IMR-90 (cell line): ENCODE measurements at regions not wholly inside any gene's neighbourhood (a gene's known extent, or its start where the extent isn't known, plus 50 kb on each side); places are given as distances from the start of the nearest gene placed in this dataset.

Experiments
- ATAC-seq: fragments of 200-7000 bp; cut with Tn5 transposase; 2 replicates; pipeline ENCODE4 v1.9.1; 2020; ENCODE audit warnings: low read depth, mild to moderate bottlenecking, moderate library complexity
- BruUV-seq: library from RNA; stranded (reverse); fragments of 400-500 nt; replicated peaks from 2 replicates; lab custom pipeline; 2021; lab: Mats Ljungman, UMichigan
- CTCF ChIA-PET: fragments of 300-600 bp; formaldehyde crosslinking; extraction: SDS; loops from one replicate; lab custom pipeline; 2021; ENCODE audit warnings: antibody characterized with exemption; lab: Yijun Ruan, JAX
- POLR2A ChIA-PET: fragments of 300-600 bp; sonication (Branson Sonifier 250); formaldehyde crosslinking; loops from one replicate; lab custom pipeline; 2022; ENCODE audit warnings: antibody characterized with exemption; ENCODE audit not compliant: unreplicated experiment; lab: Charles Lee
- DNase-seq: peaks from one replicate; pipeline ENCODE4 v3.0.0; 2013
- H2AFZ ChIP-seq: replicated peaks from 2 replicates; pipeline ENCODE3; 2013; ENCODE audit warnings: low read length, mild to moderate bottlenecking; ENCODE audit not compliant: poor library complexity
- H2AK5ac ChIP-seq: 2 replicates; pipeline ENCODE4 v1.6.1; 2013; ENCODE audit warnings: low read depth, low read length, inconsistent platforms
- H2AK9ac ChIP-seq: replicated peaks from 2 replicates; pipeline ENCODE3; 2013; ENCODE audit warnings: mild to moderate bottlenecking, low read depth, low read length, moderate library complexity; ENCODE audit not compliant: poor library complexity
- H2BK120ac ChIP-seq: 2 replicates; pipeline ENCODE4 v1.6.1; 2013; ENCODE audit warnings: low read depth, low read length, inconsistent platforms
- H2BK15ac ChIP-seq: 3 replicates; pipeline ENCODE4 v1.6.1; 2013; ENCODE audit warnings: low read depth, low read length, inconsistent platforms
- H2BK20ac ChIP-seq: 2 replicates; pipeline ENCODE4 v1.6.1; 2013; ENCODE audit warnings: low read depth, mild to moderate bottlenecking, inconsistent platforms, low read length, moderate library complexity
- H2BK5ac ChIP-seq: 2 replicates; pipeline ENCODE4 v1.6.1; 2013; ENCODE audit warnings: mild to moderate bottlenecking, low read depth, low read length, inconsistent platforms; ENCODE audit not compliant: poor library complexity, severe bottlenecking
- H3K14ac ChIP-seq: replicated peaks from 2 replicates; pipeline ENCODE4 v1.6.1; 2013; ENCODE audit warnings: low read depth, low read length, inconsistent platforms
- H3K18ac ChIP-seq: 2 replicates; pipeline ENCODE4 v1.6.1; 2013; ENCODE audit warnings: low read depth, low read length, control low read depth
- H3K23ac ChIP-seq: 2 replicates; pipeline ENCODE4 v1.6.1; 2013; ENCODE audit warnings: low read depth, low read length, inconsistent platforms
- H3K27ac ChIP-seq: 2 replicates; pipeline ENCODE4 v1.5.1; 2013; ENCODE audit warnings: mild to moderate bottlenecking, control low read depth, low read length; ENCODE audit not compliant: insufficient read depth
- H3K27me3 ChIP-seq: 2 replicates; pipeline ENCODE4 v1.6.1; 2013; ENCODE audit warnings: low read length; ENCODE audit not compliant: control insufficient read depth, insufficient read depth
- H3K36me3 ChIP-seq: 2 replicates; pipeline ENCODE4 v1.6.1; 2013; ENCODE audit warnings: low read length, mixed read lengths; ENCODE audit not compliant: control insufficient read depth, insufficient read depth
- H3K4ac ChIP-seq: 2 replicates; pipeline ENCODE4 v1.6.1; 2013; ENCODE audit warnings: low read depth, low read length, inconsistent platforms
- H3K4me1 ChIP-seq: 2 replicates; pipeline ENCODE4 v1.6.1; 2013; ENCODE audit warnings: low read length, mixed read lengths; ENCODE audit not compliant: control insufficient read depth, insufficient read depth
- H3K4me2 ChIP-seq: 2 replicates; pipeline ENCODE4 v1.6.1; 2013; ENCODE audit warnings: low read depth, mild to moderate bottlenecking, control low read depth, low read length, moderate library complexity
- H3K4me3 ChIP-seq: 2 replicates; pipeline ENCODE4 v1.5.1; 2013; ENCODE audit warnings: low read depth, mild to moderate bottlenecking, control low read depth, low read length, moderate library complexity; ENCODE audit not compliant: insufficient read depth
- H3K56ac ChIP-seq: 2 replicates; pipeline ENCODE4 v1.6.1; 2013; ENCODE audit warnings: low read length, inconsistent platforms; ENCODE audit not compliant: insufficient read depth; ENCODE audit errors: extremely low read depth
- H3K79me1 ChIP-seq, 2 experiments: 2 replicates each; pipeline ENCODE4 v1.6.1; 2013; ENCODE audit warnings: low read length in 2 of 2, inconsistent platforms in 1 of 2, low read depth in 1 of 2
- H3K9ac ChIP-seq: 2 replicates; pipeline ENCODE4 v1.6.1; 2013; ENCODE audit warnings: low read depth, low read length, control low read depth
- H3K9me1 ChIP-seq: 2 replicates; pipeline ENCODE4 v1.6.1; 2013; ENCODE audit warnings: low read length, inconsistent platforms; ENCODE audit not compliant: insufficient read depth
- H3K9me3 ChIP-seq: 2 replicates; pipeline ENCODE4 v1.6.1; 2013; ENCODE audit warnings: low read length; ENCODE audit not compliant: control insufficient read depth, insufficient read depth
- H4K20me1 ChIP-seq: 2 replicates; pipeline ENCODE4 v1.6.1; 2013; ENCODE audit warnings: low read length, inconsistent platforms; ENCODE audit not compliant: insufficient read depth
- H4K5ac ChIP-seq: 2 replicates; pipeline ENCODE4 v1.6.1; 2013; ENCODE audit warnings: mild to moderate bottlenecking, low read depth, low read length, control low read depth
- H4K8ac ChIP-seq, 2 experiments: 2 replicates each; pipeline ENCODE4 v1.6.1; 2013; ENCODE audit warnings: low read depth in 2 of 2, low read length in 2 of 2, control low read depth in 1 of 2, inconsistent platforms in 1 of 2
- H4K91ac ChIP-seq: 2 replicates; pipeline ENCODE4 v1.6.1; 2013; ENCODE audit warnings: low read depth, low read length, inconsistent platforms; ENCODE audit not compliant: insufficient read depth
- CTCF ChIP-seq: conservative IDR thresholded peaks from 2 replicates; pipeline ENCODE4 v1.5.1; 2012; ENCODE audit warnings: mild to moderate bottlenecking, low read depth, low read length, improper control_type of control experiment
- FOS ChIP-seq: fragments of 150-350 bp; IDR thresholded peaks from 2 replicates; pipeline ENCODE4 v1.6.1; 2016; ENCODE audit warnings: low read depth, low read length
- MXI1 ChIP-seq: IDR thresholded peaks from 2 replicates; pipeline ENCODE4 v1.6.1; 2012; ENCODE audit warnings: low read depth, mild to moderate bottlenecking, low read length, moderate library complexity, borderline replicate concordance
- RAD21 ChIP-seq: IDR thresholded peaks from 2 replicates; pipeline ENCODE4 v1.6.1; 2012; ENCODE audit warnings: low read length, improper control_type of control experiment
- SMC3 ChIP-seq: fragments of 150-350 bp; IDR thresholded peaks from 2 replicates; pipeline ENCODE4 v1.6.1; 2016; ENCODE audit warnings: low read depth, mild to moderate bottlenecking, antibody characterized with exemption, low read length, moderate library complexity
- WGBS, 2 experiments: methylation state at CpG; one replicate each; pipeline versions ENCODE4 v1.1.5 to v1.1.7; 2013; ENCODE audit warnings: missing lambda C conversion rate in 2 of 2; ENCODE audit not compliant: insufficient read length in 1 of 2; ENCODE audit errors: extremely low coverage in 2 of 2; 5-methylcytosine and 5-hydroxymethylcytosine counted together
- dilution Hi-C: fragments of 300-500 bp; cut with HindIII; formaldehyde crosslinking; loops from one replicate; pipeline ENCODE4 v1.14.3; 2018; ENCODE audit warnings: low sequenced_read_pairs; ENCODE audit not compliant: unreplicated experiment
- in situ Hi-C: fragments of 300-500 bp; cut with MboI; formaldehyde crosslinking; loops from 3 replicates; pipeline ENCODE4 v1.14.3; 2019; ENCODE audit warnings: low sequenced_read_pairs, inconsistent platforms, mixed read lengths
- intact Hi-C: fragments of 100-400 bp; cut with micrococcal nuclease; formaldehyde crosslinking; loops from 2 replicates; pipeline ENCODE4 v1.10.0; 2022

DNA sequence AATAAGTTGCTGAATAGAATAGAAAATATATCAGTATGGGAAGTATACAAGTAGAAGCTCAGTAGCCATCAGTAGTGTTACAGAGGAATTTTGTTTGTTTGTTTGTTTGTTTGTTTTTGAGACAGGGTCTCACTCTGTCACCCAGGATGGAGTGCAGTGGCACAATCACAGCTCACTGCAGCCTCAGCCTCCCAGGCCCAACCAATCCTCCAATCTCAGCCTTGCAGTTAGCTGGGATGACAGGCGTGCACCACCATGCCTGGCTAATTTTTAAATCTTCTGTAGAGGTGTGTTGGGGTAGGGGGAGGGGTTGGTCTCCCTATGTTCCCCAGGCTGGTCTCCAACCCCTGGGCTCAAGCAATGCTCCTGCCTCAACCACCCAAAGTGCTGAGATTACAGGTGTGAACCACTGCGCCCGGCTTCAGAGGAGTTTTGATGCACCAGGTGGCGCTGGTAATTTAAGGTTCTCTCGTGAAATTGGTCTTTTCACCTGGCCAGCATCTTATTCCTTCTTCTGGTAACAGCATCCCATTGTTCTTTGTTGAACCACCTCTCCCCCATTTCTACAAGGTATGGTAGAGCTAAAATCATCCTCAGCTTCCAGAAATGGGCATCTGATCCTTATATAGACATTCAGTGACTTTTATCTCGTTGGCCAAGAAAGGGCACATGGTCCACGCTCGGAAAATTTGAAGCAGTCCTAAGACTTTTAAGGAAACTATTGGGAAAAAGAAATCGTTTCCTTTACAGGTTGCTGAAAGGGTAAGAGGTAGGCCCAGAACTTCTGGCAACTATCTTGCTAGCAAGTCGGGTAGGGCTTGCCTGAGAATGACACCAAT lies 157.1 kb downstream of the ARRDC3 start:
- no CpG with 5 or more reads among the region's 10 CpGs for WGBS, 2 experiments
- H3K79me1 ChIP-seq = no peaks in the 10 kb centered on the region
- intact Hi-C loops (loop anchor here (10.0 kb wide), 1 partner anchor 1371 kb away; no protein-coding TSS in a partner anchor), in situ Hi-C loops (loop anchor here (10.0 kb wide), 1 partner anchor 61 kb away; no protein-coding TSS in a partner anchor), dilution Hi-C loops (no loop called here)
- no peak overlapping the region for H4K8ac ChIP-seq
- H2BK15ac ChIP-seq = no peak overlapping the region
- no peaks in the 10 kb centered on the region for H3K36me3 ChIP-seq
- no peak overlapping the region for H2AK5ac ChIP-seq
- DNase-seq = no peak
- no peak overlapping the region for H3K56ac ChIP-seq
- no TSS peak for BruUV-seq
- no peak overlapping the region for H4K91ac ChIP-seq
- no peak overlapping the region for H3K9ac ChIP-seq
- H3K14ac ChIP-seq = no peak overlapping the region
- H3K4me1 ChIP-seq = no peaks in the 10 kb centered on the region
- H3K9me3 ChIP-seq = no peaks in the 10 kb centered on the region; the same call in 1 of the 2 replicates
- no peak overlapping the region for H3K23ac ChIP-seq
- H3K4ac ChIP-seq = no peak overlapping the region
- H3K4me3 ChIP-seq = no peak overlapping the region
- H2BK20ac ChIP-seq = peak overlapping the region; percentile 42; the same call in 1 of the 2 replicates
- ChIA-PET POLR2A (no interaction called here), CTCF (no interaction called here)
- no peak overlapping the region for H2BK5ac ChIP-seq
- no peak overlapping the region for H3K4me2 ChIP-seq
- H4K20me1 ChIP-seq = no peaks in the 10 kb centered on the region
- H2BK120ac ChIP-seq = no peak overlapping the region
- TF ChIP-seq MXI1 (no peak), RAD21 (peak; percentile 34; the same call in 1 of the 2 replicates), FOS (no peak), CTCF (0 out of 2 replicates have a peak, but pooled peaks have one; percentile 10), SMC3 (no peak)
- H4K5ac ChIP-seq = no peak overlapping the region
- no peaks in the 10 kb centered on the region for H3K27me3 ChIP-seq
- no peak overlapping the region for H3K18ac ChIP-seq
- no peak overlapping the region for H2AK9ac ChIP-seq
- no peak for ATAC-seq
- H3K9me1 ChIP-seq = no peaks in the 10 kb centered on the region
- H3K27ac ChIP-seq = no peak overlapping the region
- no peak overlapping the region for H2AFZ ChIP-seq
